ENCODE measurements at regions not wholly inside any gene's neighbourhood (a gene's known extent, or its start where the extent isn't known, plus 50 kb on each side); places are given as distances from the start of the nearest gene placed in this dataset.

DNA sequence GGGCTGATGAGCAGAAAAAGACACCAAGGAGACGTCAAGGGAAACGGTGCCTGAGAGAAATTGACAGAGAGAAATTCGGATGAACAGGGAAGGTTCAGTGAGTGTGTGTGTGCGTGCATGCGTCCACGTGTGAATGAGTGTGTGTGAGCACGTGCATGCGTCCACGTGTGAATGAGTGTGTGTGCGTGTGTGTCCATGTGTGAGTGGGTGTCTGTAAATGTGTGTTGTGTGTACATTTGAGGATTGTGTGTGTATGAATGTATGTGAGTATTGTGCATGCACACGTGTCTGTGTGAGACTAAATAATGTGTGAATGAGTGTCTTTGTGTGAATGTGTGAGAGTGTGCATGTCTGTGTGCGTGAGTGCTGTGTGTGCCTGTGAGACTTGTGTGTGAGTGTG lies 137.4 kb upstream of the MED13L start:
- Histone ChIP-seq H2BK12ac (ENCODE audit: insufficient read length, low read depth, low read length) (no peak overlapping the region), H3K9me3 (ENCODE audit: control insufficient read depth, low read depth, low read length) (no peaks in the 10 kb centered on the region), H3K14ac (ENCODE audit: insufficient read depth, low read length) (no peak overlapping the region), H3K27ac (ENCODE audit: insufficient read length, low read depth, low read length) (no peak overlapping the region), H3K79me2 (ENCODE audit: insufficient read depth, low read length) (no peaks in the 10 kb centered on the region), H3K23ac (ENCODE audit: insufficient read length, low read depth, low read length) (no peak overlapping the region), H4K20me1 (ENCODE audit: control insufficient read depth, insufficient read depth, insufficient read length) (no peaks in the 10 kb centered on the region), H3K4me1 (ENCODE audit: insufficient read depth, low read length) (no peaks in the 10 kb centered on the region; the same call in 1 of the 2 replicates), H3K56ac (ENCODE audit: insufficient read length, low read depth, low read length) (no peak overlapping the region), H2BK15ac (ENCODE audit: low read depth, low read length) (no peak overlapping the region), H4K91ac (ENCODE audit: insufficient read length, low read depth, low read length) (no peak overlapping the region), H3K79me1 (ENCODE audit: insufficient read depth, low read depth, low read length, poor library complexity, severe bottlenecking) (no peaks in the 10 kb centered on the region), H2BK120ac (ENCODE audit: low read depth, low read length, poor library complexity, severe bottlenecking) (no peak overlapping the region), H2BK5ac (ENCODE audit: insufficient read length, low read length) (no peak overlapping the region), H2AK5ac (ENCODE audit: insufficient read length, low read length) (no peak overlapping the region), H2BK20ac (ENCODE audit: low read depth, low read length, poor library complexity, severe bottlenecking) (no peak overlapping the region), H4K8ac (replicated peaks; ENCODE audit: insufficient read length, low read depth, low read length) (no peak overlapping the region), H3K9ac (ENCODE audit: extremely low read depth, insufficient read length, low read length) (no peak overlapping the region), H3T11ph (ENCODE audit: low read length) (no peak overlapping the region), H3K27me3 (ENCODE audit: insufficient read depth, low read length) (no peaks in the 10 kb centered on the region), H3K18ac (ENCODE audit: insufficient read length, low read depth, low read length) (no peak overlapping the region), H2AFZ (ENCODE audit: low read length) (no peak overlapping the region), H3K4me2 (ENCODE audit: insufficient read depth, insufficient read length, low read length) (no peak overlapping the region), H4K5ac (ENCODE audit: insufficient read length, low read depth, low read length) (no peak overlapping the region), H3K23me2 (ENCODE audit: insufficient read length, low read depth, low read length, poor library complexity, severe bottlenecking) (no peaks in the 10 kb centered on the region), H3K4ac (ENCODE audit: low read depth, low read length) (no peak overlapping the region)
- no peaks in the 10 kb centered on the region for H3K36me3 Mint-ChIP-seq (ENCODE audit: insufficient read depth in 1 of 3, low read depth in 3 of 3)
- no peaks in the 10 kb centered on the region; the same call in 1 of the 2 replicates for H3K27me3 Mint-ChIP-seq (ENCODE audit: low read depth)
- TF ChIP-seq, protein P1, sequence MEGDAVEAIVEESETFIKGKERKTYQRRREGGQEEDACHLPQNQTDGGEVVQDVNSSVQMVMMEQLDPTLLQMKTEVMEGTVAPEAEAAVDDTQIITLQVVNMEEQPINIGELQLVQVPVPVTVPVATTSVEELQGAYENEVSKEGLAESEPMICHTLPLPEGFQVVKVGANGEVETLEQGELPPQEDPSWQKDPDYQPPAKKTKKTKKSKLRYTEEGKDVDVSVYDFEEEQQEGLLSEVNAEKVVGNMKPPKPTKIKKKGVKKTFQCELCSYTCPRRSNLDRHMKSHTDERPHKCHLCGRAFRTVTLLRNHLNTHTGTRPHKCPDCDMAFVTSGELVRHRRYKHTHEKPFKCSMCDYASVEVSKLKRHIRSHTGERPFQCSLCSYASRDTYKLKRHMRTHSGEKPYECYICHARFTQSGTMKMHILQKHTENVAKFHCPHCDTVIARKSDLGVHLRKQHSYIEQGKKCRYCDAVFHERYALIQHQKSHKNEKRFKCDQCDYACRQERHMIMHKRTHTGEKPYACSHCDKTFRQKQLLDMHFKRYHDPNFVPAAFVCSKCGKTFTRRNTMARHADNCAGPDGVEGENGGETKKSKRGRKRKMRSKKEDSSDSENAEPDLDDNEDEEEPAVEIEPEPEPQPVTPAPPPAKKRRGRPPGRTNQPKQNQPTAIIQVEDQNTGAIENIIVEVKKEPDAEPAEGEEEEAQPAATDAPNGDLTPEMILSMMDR (conservative IDR thresholded peaks at IDR 0.05), result no peak
- no peaks in the 10 kb centered on the region for H3K9me3 Mint-ChIP-seq
- DNase-seq, result no peak
- no CpG with 5 or more reads among the region's 12 CpGs for WGBS (ENCODE audit: extremely low coverage, insufficient read length, low lambda C conversion rate)
- H3K27ac Mint-ChIP-seq, result no peak overlapping the region
- H3K4me1 Mint-ChIP-seq, result peaks cover 0 to 8% of the 10 kb centered on the region in 2 experiments; a peak in 2 of 4 replicates
- H3K4me3 Mint-ChIP-seq, result no peak overlapping the region
